GM23338 (cell line): ENCODE measurements at regions not wholly inside any gene's neighbourhood (a gene's known extent, or its start where the extent isn't known, plus 50 kb on each side); places are given as distances from the start of the nearest gene placed in this dataset.
A peak's percentile ranks its signal among the peaks of the same experiment; 100 is the strongest.

Source experiments
- ATAC-seq: fragments of 200-7000 bp; cut with Tn5 transposase; 3 replicates; pipeline ENCODE4 v1.9.1; 2020
- DNase-seq: peaks from one replicate; pipeline ENCODE4 v3.0.0-alpha.2; 2015; ENCODE audit warnings: low spot score
- H2AFZ ChIP-seq: fragments of 200-600 bp; sonication (generic); 2 replicates; pipeline ENCODE4 v1.8.0; 2016; ENCODE audit warnings: antibody characterized with exemption, mild to moderate bottlenecking, moderate library complexity
- H3F3A ChIP-seq: fragments of 200-600 bp; sonication (generic); replicated peaks from 2 replicates; pipeline ENCODE4 v1.8.0; 2017; ENCODE audit warnings: antibody characterized with exemption, mixed run types, low read depth
- H3K27ac ChIP-seq: fragments of 200-600 bp; sonication (generic); 2 replicates; pipeline ENCODE4 v1.6.1; 2016; ENCODE audit warnings: low read depth
- H3K27me3 ChIP-seq: fragments of 200-600 bp; sonication (generic); 2 replicates; pipeline ENCODE4 v1.8.0; 2016; ENCODE audit warnings: mild to moderate bottlenecking, mixed run types, moderate library complexity; ENCODE audit not compliant: insufficient read depth
- H3K36me3 ChIP-seq: fragments of 200-600 bp; sonication (generic); 2 replicates; pipeline ENCODE4 v1.8.0; 2016; ENCODE audit warnings: mild to moderate bottlenecking; ENCODE audit not compliant: insufficient read depth
- H3K4me1 ChIP-seq: fragments of 200-600 bp; sonication (generic); 2 replicates; pipeline ENCODE4 v1.8.0; 2016; ENCODE audit warnings: mild to moderate bottlenecking, moderate library complexity; ENCODE audit not compliant: insufficient read depth
- H3K4me2 ChIP-seq: fragments of 200-600 bp; sonication (generic); 2 replicates; pipeline ENCODE4 v1.7.1; 2017; ENCODE audit warnings: mixed run types
- H3K4me3 ChIP-seq: fragments of 200-600 bp; sonication (generic); 2 replicates; pipeline ENCODE4 v1.6.1; 2016; ENCODE audit warnings: mixed run types
- H3K79me2 ChIP-seq: fragments of 200-600 bp; sonication (generic); replicated peaks from 2 replicates; pipeline ENCODE4 v1.8.0; 2017; ENCODE audit warnings: mild to moderate bottlenecking; ENCODE audit not compliant: insufficient read depth
- H3K9me2 ChIP-seq: fragments of 200-600 bp; sonication (generic); 2 replicates; pipeline ENCODE4 v1.8.0; 2017; ENCODE audit not compliant: insufficient read depth
- H4K20me1 ChIP-seq: fragments of 200-600 bp; sonication (generic); replicated peaks from 2 replicates; pipeline ENCODE4 v1.8.0; 2017; ENCODE audit warnings: mild to moderate bottlenecking; ENCODE audit not compliant: insufficient read depth
- H3K27ac Mint-ChIP-seq: 2 replicates; pipeline ENCODE4 v1.8.0; 2020; ENCODE audit warnings: inconsistent platforms, mild to moderate bottlenecking, moderate library complexity, mixed read lengths
- H3K27me3 Mint-ChIP-seq: 3 replicates; pipeline ENCODE4 v1.8.0; 2022; ENCODE audit warnings: low read depth, mild to moderate bottlenecking, moderate library complexity, mixed read lengths, inconsistent platforms; ENCODE audit not compliant: insufficient read depth, poor library complexity
- H3K36me3 Mint-ChIP-seq: 3 replicates; pipeline ENCODE4 v1.8.0; 2021; ENCODE audit warnings: low read depth, mild to moderate bottlenecking, inconsistent platforms, moderate library complexity, mixed read lengths
- H3K4me1 Mint-ChIP-seq: 3 replicates; pipeline ENCODE4 v1.8.0; 2020; ENCODE audit warnings: mild to moderate bottlenecking, inconsistent platforms, mixed read lengths
- H3K4me3 Mint-ChIP-seq: 3 replicates; pipeline ENCODE4 v1.8.0; 2021; ENCODE audit warnings: moderate library complexity, mild to moderate bottlenecking, inconsistent platforms, mixed read lengths
- H3K9me3 Mint-ChIP-seq: 3 replicates; pipeline ENCODE4 v1.8.0; 2020; ENCODE audit warnings: moderate library complexity, mild to moderate bottlenecking, inconsistent platforms, mixed read lengths
- ETS1 ChIP-seq: IDR thresholded peaks from 2 replicates; pipeline ENCODE4 v1.6.1; 2016; ENCODE audit warnings: antibody characterized with exemption
- EZH2 ChIP-seq: fragments of 200-600 bp; sonication (generic); IDR thresholded peaks from one replicate; pipeline ENCODE4 v1.8.0; 2017; ENCODE audit warnings: antibody characterized with exemption, mild to moderate bottlenecking, low read depth; ENCODE audit not compliant: unreplicated experiment
- JUNB ChIP-seq: IDR thresholded peaks from one replicate; pipeline ENCODE4 v1.6.1; 2016; ENCODE audit warnings: antibody characterized with exemption; ENCODE audit not compliant: unreplicated experiment
- NANOG ChIP-seq: IDR thresholded peaks from 2 replicates; pipeline ENCODE4 v1.6.1; 2016; ENCODE audit warnings: antibody characterized with exemption, borderline replicate concordance
- POLR2AphosphoS5 ChIP-seq: IDR thresholded peaks from 2 replicates; pipeline ENCODE4 v1.6.1; 2016; ENCODE audit warnings: antibody characterized with exemption, low read depth
- STAT1 ChIP-seq: IDR thresholded peaks from one replicate; pipeline ENCODE4 v1.6.1; 2016; ENCODE audit warnings: antibody characterized with exemption; ENCODE audit not compliant: unreplicated experiment
- TF ChIP-seq, protein P1 (sequence below), 2 experiments: fragments of 200-600 bp in 1 of 2; sonication (generic) in 1 of 2; conservative IDR thresholded peaks; 2 replicates each; pipeline versions ENCODE4 v1.5.1 to v1.6.1; 2016 to 2017; ENCODE audit warnings: antibody characterized with exemption in 2 of 2, low read depth in 2 of 2, mild to moderate bottlenecking in 2 of 2, moderate library complexity in 1 of 2

DNA sequence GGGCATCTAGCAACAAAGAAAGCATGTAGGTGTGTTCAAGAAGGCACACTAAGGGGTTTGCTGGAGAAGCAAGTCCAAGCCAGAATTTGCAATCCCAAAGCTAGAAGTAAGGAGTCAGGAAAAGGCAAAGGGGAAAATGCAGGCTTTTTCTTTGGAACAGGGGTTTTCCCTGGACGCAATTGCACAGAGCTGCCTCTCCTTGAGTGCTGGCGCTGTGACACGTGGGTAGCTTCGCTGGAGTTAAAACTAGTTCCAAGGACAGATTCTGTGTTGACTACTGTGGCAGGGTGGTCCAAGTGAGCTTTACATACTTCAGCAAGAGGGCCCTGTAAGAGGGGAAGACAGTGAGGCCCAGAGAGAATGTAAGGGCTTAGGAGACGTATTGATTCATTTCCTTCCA lies 277.1 kb downstream of the ADGRA3 start:
- 0 out of 2 replicates have a peak overlapping the region, but pooled peaks have one; percentile 20 for H3K27ac ChIP-seq
- DNase-seq (peak; percentile 77), ATAC-seq (peak; percentile 75)
- H3K4me3 Mint-ChIP-seq = no peak overlapping the region
- no peaks in the 10 kb centered on the region for H3K36me3 Mint-ChIP-seq
- no peak overlapping the region for H3K27ac Mint-ChIP-seq
- no peaks in the 10 kb centered on the region for H4K20me1 ChIP-seq
- peaks cover 27% of the 10 kb centered on the region for H3K4me1 Mint-ChIP-seq
- no peak overlapping the region for H3K4me3 ChIP-seq
- peak overlapping the region; percentile 83 for H2AFZ ChIP-seq
- H3K27me3 ChIP-seq = no peaks in the 10 kb centered on the region
- H3K4me2 ChIP-seq = no peak overlapping the region
- H3K4me1 ChIP-seq = peaks cover 12% of the 10 kb centered on the region
- no peaks in the 10 kb centered on the region for H3K79me2 ChIP-seq
- TF ChIP-seq EZH2 (no peak), STAT1 (no peak)
- TF ChIP-seq, protein P1, sequence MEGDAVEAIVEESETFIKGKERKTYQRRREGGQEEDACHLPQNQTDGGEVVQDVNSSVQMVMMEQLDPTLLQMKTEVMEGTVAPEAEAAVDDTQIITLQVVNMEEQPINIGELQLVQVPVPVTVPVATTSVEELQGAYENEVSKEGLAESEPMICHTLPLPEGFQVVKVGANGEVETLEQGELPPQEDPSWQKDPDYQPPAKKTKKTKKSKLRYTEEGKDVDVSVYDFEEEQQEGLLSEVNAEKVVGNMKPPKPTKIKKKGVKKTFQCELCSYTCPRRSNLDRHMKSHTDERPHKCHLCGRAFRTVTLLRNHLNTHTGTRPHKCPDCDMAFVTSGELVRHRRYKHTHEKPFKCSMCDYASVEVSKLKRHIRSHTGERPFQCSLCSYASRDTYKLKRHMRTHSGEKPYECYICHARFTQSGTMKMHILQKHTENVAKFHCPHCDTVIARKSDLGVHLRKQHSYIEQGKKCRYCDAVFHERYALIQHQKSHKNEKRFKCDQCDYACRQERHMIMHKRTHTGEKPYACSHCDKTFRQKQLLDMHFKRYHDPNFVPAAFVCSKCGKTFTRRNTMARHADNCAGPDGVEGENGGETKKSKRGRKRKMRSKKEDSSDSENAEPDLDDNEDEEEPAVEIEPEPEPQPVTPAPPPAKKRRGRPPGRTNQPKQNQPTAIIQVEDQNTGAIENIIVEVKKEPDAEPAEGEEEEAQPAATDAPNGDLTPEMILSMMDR (conservative IDR thresholded peaks at IDR 0.05; ENCODE audit: low read depth in 2 of 2) = peak; percentile 57 to 59
- H3F3A ChIP-seq = no peaks in the 10 kb centered on the region
- H3K9me3 Mint-ChIP-seq = no peaks in the 10 kb centered on the region
- no peaks in the 10 kb centered on the region for H3K36me3 ChIP-seq
- peaks cover 3% of the 10 kb centered on the region for H3K27me3 Mint-ChIP-seq
- no peaks in the 10 kb centered on the region for H3K9me2 ChIP-seq

- Mint-ChIP-seq H3K36me3 (no peaks in the 10 kb centered on the region), H3K9me3 (no peaks in the 10 kb centered on the region), H3K4me3 (no peak overlapping the region), H3K27ac (no peak overlapping the region), H3K4me1 (peaks cover 27% of the 10 kb centered on the region), H3K27me3 (peaks cover 3% of the 10 kb centered on the region)
- 0 out of 2 replicates have a peak overlapping the region, but pooled peaks have one; percentile 20 for H3K27ac ChIP-seq
- no peaks in the 10 kb centered on the region for H3K36me3 ChIP-seq
- H4K20me1 ChIP-seq = no peaks in the 10 kb centered on the region
- no peak for TF ChIP-seq JUNB
- no peaks in the 10 kb centered on the region for H3F3A ChIP-seq
- DNase-seq = peak; percentile 5
- H3K4me3 ChIP-seq = no peak overlapping the region
- no peaks in the 10 kb centered on the region for H3K79me2 ChIP-seq
- H3K27me3 ChIP-seq = no peaks in the 10 kb centered on the region
- H3K9me2 ChIP-seq = no peaks in the 10 kb centered on the region
- H3K4me1 ChIP-seq = peaks cover 12% of the 10 kb centered on the region
- peak overlapping the region; percentile 83 for H2AFZ ChIP-seq
- H3K4me2 ChIP-seq = no peak overlapping the region
- peak; percentile 39 for ATAC-seq
Observed at GRCh38 chr4:22237846-22238494, 277.9 kb downstream of the ADGRA3 start.

GRCh38 chr4:22237155-22237751 lies 278.6 kb downstream of the ADGRA3 start:
- Histone ChIP-seq H4K20me1 (no peaks in the 10 kb centered on the region), H3K27ac (no peak overlapping the region), H3F3A (no peaks in the 10 kb centered on the region), H3K4me1 (peaks cover 12% of the 10 kb centered on the region), H3K4me3 (no peak overlapping the region), H3K36me3 (no peaks in the 10 kb centered on the region), H3K9me2 (no peaks in the 10 kb centered on the region), H2AFZ (no peak overlapping the region; the same call in 1 of the 2 replicates), H3K79me2 (no peaks in the 10 kb centered on the region), H3K27me3 (no peaks in the 10 kb centered on the region), H3K4me2 (no peak overlapping the region)
- Mint-ChIP-seq H3K27ac (no peak overlapping the region), H3K4me1 (peaks cover 27% of the 10 kb centered on the region), H3K27me3 (peaks cover 3% of the 10 kb centered on the region), H3K9me3 (no peaks in the 10 kb centered on the region), H3K36me3 (no peaks in the 10 kb centered on the region), H3K4me3 (no peak overlapping the region)
- DNase-seq (peak; percentile 91), ATAC-seq (peak; percentile 92)
- TF ChIP-seq, protein P1 (conservative IDR thresholded peaks at IDR 0.05; ENCODE audit: low read depth in 2 of 2) = peak; percentile 89 to 95
- TF ChIP-seq EZH2 = no peak
- TF ChIP-seq POLR2AphosphoS5 = no peak
- no peak for TF ChIP-seq NANOG
- no peak for TF ChIP-seq ETS1
